MV-4-11 (cell line): ENCODE measurements at regions not wholly inside any gene's neighbourhood (a gene's known extent, or its start where the extent isn't known, plus 50 kb on each side); places are given as distances from the start of the nearest gene placed in this dataset.
"Not testable (repeated sequence)": the region's sequence is repeated elsewhere in the genome, so short reads cannot be mapped to it uniquely, and the experiment has no call there.

Experiments
- DNase-seq: peaks from one replicate; lab custom pipeline; 2025; lab: John Stamatoyannopoulos, UW

DNA sequence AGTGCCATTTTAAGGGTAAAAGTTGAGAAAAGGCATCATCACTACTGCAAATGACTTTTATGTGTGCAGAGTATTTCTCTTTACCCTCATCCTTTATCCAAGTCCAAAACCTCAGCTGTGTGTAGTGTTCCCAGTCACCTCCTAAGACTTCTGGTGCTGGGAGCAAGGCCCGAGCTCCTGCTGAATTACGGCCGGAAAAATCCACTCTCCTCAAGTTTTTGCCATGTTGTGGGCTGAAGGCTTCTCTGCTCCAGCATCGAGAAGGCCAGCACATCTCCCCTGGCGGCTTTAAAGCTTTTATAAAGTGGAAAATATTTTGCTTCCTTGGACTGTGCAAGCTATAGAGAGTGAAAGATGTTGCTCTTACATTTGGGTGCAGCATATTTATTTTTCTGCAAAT, 153.2 kb upstream of the THBS2 start:
- no peak for DNase-seq

DNA sequence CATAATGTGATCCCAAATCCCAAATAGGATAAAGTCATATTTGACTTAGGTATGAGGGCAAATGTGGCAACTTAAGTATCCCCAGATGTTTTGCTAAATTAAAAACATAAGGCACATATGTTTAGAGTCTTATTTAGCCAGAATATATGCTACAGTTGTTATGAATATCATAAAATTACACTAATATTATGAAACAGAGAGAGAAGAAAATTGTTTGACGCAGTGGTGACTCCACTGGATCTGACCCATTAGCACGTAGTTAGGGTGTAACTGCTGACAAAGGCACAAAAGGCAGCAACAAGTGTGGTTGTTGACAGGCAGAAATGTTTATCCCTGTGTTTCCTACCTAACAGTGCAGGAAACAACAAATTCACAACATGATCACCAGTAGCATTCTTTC, 152.4 kb upstream of the THBS2 start:
- no peak for DNase-seq

DNA sequence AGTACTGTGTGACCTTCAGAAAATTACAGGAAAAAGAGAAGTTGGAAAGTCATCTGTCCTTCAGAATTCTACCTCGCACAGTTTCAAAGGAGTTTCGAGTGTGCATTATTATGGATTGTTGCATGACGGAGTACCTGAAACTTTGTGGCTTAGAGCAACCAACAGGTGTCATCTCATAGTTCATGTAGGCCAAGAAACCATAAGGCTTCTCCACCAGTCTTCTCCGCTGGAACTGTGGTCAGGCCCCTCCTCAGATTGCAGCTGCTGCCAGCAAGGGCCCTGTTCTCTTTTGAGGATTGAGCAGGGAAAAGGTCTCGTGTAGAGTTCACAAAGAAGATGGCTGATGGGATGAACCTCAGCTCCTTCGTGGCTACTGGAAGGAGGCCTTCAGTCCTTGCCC, 151.2 kb upstream of the THBS2 start:
- no peak for DNase-seq

DNA sequence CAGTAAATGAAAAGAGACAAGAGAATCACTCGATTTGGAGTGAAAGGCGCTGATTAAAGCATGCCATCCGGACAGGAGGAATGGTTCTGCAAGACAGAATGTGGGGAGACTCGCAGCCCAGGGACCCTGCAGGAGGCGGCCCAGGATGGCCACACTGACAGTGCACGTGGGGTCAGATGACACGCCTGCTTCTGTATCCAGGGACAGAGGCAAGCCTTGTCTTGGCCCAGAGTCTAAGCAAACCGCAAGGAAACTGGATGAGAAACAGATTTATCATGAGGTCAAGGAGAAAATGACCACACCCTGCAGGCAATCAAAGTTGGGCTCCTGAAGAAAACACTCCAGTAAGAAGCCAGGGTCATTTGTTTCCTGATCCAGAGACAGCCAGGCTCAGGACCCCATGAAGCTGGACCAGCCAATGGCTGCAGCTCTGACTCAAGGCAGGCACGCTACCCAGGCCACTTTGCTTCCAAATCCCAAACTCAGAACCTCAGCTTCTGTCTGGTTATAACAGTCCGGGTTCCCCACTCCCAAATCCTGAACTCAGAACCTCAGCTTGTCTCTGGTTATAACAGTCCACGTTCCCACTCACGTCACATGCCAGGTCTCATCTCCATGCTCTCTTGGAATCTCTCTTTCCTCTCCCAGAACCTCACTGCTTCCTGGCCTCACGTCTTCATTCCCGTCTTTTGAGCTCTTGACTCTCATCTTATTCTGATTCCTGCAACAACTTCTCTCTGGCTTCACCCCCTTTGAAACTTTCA, 144.9 kb upstream of the THBS2 start:
- DNase-seq = no peak

DNA sequence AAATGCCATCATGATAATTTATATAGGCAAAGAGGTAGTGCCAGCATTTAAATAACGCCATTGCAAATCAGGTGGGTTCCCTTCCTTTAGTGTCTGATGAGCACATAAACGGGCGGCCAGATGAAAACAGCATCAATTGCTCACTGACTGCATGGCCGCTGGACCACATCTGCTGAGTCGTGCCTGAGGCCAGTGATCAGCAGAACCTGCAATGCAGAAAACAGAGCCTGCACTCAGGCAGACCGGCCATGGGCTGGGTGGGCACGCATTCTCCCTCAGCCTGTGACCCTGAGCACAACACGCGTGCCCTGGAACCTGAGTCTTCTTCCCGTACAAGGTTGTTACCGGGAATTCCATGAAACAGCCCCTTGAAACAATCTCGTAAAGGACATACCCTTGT, 144.0 kb upstream of the THBS2 start:
- no peak for DNase-seq

DNA sequence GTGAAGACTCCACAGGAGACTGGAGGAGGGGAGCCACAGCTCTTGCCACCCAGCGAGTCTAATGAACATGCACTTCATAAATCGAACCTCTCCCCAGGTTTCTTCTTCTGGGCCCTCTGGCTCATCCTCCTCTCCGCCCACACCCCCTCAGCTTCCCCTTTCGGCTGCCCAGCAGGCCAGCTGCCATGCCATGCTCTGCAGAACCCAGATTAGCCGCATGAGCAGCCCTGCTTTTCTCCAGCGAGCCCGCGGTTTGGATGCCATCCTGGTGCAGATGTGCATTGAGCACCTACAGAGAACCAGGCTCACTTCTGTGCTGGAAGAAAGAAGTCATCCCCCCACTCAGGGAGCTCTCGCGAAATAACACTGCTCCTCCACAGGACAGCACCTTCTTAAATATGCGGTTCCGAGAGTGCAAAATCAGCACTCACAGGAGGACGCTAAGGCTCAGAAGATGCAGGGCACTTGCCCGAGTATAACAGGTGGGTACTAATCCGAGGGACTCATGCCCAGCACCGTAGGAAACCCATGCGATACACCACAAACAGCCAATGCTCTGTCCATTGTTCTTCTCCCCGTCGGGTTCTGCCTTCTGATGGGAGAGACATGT, 143.0 kb upstream of the THBS2 start:
- peak; percentile 47 for DNase-seq

DNA sequence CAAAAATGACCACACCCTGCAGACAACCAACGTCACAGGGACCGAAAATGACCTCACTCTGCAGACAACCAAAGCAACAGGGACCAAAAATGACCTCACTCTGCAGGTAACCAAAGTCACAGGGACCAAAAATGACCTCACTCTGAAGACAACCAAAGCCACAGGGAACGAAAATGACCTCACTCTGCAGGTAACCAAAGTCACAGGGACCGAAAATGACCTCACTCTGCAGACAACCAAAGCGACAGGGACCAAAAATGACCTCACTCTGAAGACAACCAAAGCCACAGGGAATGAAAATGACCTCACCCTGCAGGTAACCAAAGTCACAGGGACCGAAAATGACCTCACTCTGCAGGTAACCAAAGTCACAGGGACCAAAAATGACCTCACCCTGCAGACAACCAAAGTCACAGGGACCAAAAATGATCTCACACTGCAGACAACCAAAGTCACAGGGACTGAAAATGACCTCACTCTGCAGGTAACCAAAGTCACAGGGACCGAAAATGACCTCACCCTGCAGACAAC, 142.4 kb upstream of the THBS2 start:
- not testable (repeated sequence) for DNase-seq

DNA sequence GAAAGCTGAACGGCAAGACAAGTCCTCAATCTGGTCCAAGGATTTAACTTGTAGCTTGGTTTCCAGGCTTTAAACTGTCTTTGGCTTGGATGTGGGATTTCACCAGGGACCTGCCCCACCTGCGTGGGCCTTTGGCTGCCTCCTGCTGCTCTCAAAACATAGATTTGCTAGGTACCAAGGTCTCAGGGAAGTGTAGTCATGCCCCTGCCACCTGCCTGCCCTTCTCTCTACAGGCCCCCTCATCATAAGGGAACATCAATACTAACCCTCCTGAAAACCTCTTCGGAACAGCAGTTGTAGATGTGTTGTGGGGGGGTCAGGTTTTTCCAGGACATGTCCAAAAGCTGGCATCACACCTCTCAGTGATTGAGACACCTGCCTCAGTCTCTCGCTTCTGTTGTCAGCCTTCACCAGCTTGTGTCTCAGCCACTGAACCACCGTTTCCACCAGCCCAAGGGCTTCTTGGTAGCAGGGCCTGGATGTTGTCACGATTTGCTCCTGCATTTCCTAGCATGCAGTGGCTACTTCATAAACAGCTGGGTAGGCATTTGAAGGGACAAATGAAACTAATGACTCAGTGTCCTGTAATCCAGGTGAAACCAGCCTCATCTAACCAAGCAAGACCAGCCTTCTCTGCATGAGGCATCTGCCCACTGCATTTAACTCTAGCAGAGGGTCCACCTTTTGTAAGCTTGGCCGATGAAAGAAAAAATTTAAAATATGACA, 141.6 kb upstream of the THBS2 start:
- DNase-seq = no peak

DNA sequence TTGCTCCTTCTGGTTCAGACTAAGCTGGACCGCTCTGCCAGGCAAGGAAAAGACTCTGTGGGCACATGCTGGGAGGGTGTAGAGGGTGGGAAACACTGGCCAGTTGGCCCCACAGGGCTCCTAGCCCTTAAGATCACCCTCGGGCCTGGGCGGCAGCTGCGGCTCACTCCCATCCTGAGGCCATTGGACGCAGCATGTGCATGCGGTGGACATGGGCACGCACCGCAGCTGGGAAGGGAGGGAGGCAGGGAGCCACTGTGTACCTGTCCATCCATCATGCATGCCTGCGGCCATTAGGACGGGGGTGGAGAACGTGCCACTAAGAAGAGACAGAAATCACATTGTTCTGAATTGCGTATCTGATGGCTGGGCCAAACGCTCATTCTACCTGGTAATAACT, 140.1 kb upstream of the THBS2 start:
- DNase-seq = no peak

DNA sequence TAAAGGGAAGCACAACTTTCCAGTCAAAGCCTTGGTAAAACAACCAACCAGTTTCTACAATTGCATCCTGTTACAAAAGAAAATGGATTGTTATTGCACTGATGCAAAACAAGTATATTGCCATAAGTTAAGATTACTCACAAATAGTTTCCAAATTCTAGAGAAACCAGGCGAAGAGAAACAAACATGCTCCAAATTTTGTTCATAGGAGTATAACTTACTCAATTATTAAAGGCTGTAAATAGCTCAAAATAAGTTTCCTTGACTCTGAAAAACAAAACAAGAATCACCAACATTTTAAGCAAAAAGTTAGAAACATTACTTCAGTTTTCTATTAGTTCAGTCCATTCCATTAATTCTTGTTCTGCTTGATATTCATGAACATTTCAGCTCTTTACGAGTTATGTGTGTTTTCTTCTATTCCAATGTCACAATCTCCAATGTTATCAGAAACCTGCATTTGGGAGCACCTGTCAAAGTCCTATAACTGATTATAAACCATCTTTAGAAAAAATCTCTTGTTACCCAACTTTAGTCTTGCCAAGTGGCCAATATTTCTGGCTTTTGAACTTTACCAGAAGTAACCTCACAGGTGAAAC, 137.9 kb upstream of the THBS2 start:
- DNase-seq = peak; percentile 29

DNA sequence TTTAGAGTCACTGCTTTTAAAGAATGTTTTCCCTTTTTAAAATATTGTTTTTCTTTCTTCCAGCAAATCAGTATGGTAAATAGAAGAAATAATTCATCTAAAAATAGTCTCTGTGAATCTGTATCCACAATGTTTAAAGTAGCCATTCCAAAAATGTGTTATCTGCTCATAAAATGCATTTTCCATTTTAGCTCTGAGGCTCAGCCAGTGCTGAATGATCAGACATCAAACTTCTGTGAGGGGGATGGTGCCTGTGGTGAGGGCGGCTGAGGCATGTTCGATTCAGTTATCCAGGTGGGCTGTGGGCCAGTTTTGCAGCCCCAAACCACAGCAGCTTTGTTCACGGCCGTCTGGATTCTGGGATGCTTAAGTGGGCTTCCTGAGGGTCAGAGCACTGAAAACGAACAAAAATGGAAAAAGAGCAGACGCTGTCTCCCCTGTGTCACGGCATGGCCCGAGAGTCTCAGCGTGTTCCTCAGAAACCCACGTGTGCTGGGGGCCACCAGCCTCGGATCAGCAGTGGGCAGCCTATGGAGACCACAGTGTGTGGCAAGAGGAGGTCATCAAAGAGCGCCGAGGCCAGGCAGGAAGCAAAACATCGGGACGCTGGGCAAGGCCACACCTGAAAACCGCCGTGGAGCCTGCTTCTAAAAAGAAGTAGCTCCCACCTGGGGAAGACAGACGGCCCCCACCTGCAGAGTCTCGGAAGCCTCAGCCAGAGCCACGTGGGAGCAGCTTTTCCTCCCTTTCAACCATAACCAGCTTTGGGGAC, 134.9 kb upstream of the THBS2 start:
- no peak for DNase-seq

DNA sequence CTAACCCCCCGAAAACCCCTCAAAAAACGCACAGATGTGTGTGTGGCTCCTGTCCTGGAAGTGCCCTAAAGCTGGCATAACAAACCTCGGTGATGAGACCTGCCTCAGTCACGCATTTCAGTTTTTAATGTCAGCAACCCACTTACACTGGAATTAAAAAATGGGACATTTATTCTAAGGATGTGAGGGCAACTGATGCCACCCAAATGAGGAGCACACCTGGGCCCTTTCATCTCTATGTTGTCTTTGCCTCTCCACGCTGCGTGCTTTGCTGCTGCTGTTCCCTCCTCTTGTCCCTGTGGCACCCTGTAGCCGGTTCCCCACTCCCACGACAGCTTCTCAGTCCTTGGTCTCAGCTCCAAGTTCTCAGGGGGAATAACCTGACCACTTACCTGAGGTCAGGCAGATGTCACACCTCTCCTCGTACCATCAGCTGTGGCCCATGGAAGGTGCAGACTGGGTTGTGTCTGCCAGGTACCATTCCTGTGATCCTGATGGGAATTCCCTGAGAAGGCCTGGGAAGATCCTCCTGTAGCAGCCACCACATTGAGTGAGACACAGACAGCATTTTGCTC, 134.2 kb upstream of the THBS2 start:
- DNase-seq = no peak

DNA sequence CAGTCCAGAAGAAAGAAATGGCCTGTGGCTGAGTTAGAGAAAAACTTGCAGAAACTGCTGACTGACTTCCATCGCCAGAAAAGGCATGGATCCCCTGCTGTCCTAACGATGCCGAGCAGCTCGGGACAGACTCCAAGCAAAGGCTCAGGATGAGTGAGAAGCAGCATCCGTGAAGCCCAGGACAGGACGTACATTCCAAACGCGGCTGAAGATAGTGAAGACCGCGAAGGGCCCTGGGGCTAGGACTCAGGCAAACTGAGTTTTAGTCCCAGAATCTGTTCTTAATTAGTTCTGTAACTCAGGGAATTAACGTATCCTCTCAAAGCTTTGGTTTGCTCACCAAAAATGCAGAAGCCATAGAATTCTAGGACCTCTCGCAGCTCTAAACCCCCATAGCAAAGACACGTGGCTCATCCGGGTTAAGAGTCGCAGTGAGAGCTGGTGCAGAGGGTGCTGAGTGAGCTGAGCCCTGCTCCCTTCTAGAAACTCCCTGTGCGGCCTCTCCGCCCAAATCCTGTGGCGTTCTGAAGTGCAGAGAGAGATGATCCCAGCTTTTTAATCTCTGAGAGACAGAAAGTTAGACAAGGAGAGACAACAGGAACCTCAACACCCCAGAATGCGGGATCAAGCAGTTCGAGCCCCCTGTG, 132.9 kb upstream of the THBS2 start:
- no peak for DNase-seq

DNA sequence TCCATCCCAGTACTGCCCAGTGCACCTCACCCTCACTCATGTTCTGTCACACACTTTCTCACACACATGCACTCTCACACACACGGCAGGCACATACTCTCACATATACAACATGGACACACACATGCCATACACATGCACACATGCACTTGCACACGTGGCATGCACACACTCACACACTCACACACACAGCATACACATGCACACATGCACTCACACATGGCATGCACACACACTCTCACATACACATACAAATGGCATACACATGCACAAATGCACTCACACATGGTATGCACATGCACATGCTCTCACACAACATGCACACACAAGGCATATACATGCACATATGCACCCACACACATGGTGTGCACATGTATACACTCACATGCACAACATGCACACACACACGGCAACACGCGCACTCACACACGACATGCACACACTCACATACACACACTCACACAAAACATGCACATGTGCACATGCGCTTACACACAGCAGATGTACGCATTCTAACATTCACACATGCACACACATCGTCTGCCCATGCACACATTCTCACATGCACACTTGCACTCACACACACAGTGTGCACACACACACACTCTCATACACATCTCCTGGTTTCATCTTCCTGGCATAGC, 131.7 kb upstream of the THBS2 start:
- no peak for DNase-seq

DNA sequence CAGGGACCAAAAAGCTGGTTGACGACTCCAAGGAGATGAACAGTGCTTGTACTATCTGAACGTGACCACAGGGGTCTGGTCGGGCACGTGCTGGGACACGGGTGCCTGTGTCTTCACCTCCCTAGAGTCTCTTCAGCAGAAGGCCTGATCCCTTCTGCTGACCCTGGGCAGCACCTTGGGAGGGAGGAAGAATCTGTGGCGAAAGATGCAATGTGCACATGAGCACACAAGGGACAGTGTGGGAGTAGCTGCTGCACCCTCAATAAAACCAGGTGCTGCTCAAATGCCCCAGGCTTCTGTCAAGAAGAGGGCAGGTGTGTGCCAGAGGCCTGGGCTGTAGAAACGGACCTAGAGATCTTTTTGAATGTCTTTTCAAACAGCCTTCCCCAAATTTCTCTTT, 130.6 kb upstream of the THBS2 start:
- no peak for DNase-seq

DNA sequence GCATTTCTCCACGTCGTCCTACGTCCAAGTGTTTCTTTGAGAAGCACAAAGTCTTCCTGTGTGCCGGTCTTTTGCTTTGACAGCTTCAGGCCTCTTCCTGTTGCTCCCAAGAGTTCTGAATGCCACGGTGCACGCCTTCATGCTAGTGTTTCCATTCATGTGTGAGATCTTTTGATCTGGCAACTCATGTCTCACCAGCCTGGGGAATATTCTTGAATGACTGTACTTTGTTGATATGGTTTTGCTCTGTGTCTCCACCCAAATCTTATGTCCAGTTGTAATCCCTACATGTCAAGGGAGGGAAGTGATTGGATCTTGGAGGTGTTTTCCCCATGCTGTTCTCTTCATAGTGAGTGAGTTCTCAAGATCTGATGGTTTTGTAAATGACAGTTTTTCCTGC, 129.6 kb upstream of the THBS2 start:
- no peak for DNase-seq

DNA sequence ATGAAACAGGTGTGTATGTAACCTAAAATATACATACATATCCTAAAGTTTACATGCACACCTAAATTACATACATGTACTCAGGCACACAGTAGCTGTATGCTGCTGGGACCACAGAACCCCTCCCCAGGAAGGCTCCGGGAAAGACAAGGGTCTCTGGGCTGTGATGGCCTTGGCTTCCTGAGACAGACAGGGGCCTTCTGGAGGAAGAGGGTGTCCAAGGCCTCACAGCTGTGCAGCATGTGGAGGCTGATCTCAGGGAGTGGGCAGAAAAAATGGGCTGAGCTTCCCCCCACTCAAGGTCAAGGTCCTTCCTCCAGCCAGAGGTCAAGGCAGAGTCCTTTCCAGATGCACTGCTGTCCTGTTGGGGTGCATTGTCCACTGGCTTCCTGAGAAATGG, 129.1 kb upstream of the THBS2 start:
- DNase-seq = no peak

DNA sequence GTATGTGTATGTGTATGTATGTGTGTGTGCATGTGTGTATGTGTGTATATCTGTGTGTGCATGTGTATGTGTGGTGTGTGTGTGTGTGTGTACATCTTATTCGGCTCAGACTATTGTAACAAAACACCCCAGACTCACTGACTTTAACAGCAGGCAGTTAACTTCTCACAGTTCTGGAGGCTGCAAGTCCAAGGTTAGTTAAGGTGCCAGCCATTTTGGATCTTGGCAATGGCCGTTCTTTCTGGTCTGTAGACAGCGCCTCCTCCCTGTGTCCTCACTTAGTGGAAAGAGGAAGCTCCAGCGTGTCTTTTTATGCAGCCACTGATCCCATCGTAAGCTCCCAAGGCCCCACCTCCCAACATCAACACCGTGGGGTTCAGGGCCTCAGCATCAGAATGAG, 128.3 kb upstream of the THBS2 start:
- no peak for DNase-seq

DNA sequence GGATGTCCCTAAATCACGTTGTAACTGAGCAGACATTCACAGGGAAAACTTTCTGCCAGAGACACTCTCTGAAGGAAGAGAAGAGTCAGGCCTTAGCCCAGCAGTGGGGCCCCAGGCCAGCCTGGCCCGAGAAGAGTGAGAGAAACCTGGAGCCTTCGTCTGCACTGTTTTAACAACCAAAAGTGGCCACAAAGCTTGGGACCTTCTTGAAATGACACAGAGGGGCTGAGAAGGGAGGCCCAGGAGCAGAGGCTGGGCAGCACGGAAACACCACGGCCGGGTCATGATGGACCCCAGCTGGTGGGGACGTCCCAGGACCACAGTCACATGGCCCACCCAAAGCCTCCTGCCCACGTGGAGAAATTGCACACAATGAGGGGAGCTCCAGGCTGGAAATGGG, 126.8 kb upstream of the THBS2 start:
- DNase-seq = no peak

DNA sequence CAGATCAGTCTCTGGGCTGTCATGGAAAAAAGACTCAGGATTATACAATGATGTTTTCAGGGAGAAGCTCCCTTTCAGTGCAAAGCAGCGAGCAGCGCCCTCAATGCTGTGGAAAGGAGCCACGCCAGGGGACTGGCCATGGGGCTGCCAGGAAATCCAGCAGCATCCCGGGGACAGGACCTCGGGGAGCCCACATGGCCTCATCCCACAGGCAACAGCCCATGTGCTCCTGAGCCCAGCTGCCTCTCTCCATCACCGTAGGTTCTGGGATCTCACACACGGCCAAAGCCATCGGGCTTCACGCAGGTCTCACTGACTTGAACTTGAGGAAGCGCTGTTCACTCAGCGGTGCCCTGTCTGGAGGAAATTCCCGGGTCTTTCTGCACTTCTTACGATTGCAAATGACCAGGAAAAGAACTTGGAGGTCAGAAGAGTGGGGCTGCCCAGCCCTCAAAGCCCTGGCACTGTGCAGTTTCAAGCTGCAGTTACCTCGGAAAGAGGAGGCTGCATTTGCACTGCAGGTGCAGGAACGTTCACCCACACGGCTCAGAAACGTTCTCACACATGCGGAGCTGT, 125.9 kb upstream of the THBS2 start:
- DNase-seq = no peak
